Heart left ventricle (tissue), 13 donors: ENCODE measurements at regions not wholly inside any gene's neighbourhood (a gene's known extent, or its start where the extent isn't known, plus 50 kb on each side); places are given as distances from the start of the nearest gene placed in this dataset.

Experiments used
- POLR2A ChIP-seq, 2 donors: fragments of 450-650 bp; IDR thresholded peaks; one replicate each; pipeline ENCODE4 v1.6.1; 2017; ENCODE audit warnings: antibody characterized with exemption in 2 of 2, mild to moderate bottlenecking in 2 of 2, moderate library complexity in 2 of 2
- TF ChIP-seq, protein P1 (sequence below), 12 donors: fragments of 200-600 bp; sonication (generic) in 4 of 12; IDR thresholded peaks; one replicate each; pipeline versions ENCODE4 v1.5.0 to v1.8.0; 2018 to 2022; ENCODE audit warnings: antibody characterized with exemption in 12 of 12, mild to moderate bottlenecking in 5 of 12
- donor health status: ischemic (EF 13 %, LVEDD 7.1; RV severe dilation, severe dysfunction).
- donor health status: DM: no; HTN: yes; CAD: no.
- donor health status: DM: no; HTN: no; CAD: no.
- donor health status: ischemic (EF 25% LVEDD 6.9; RV normal size, moderate dysfunction).
- donor health status: ischemic (EF 25% LVEDD 5.7; RV mildly dilated, moderate dysfunction).
- donor health status: ischemic (EF 35%, LVEDD 5.7; RV mildly dilated, moderate dysfunction).
- donor health status: nonischemic (EF 11% LVEDD 7.7; RV severe dilation, severe dysfunction).
- donor health status: DM: yes; HTN: yes; CAD: no.
- donor health status: PGD.
- donor health status: ischemic (EF 29% LVEDD 5.4; RV normal size, mild dysfunction).
- donor health status: nonischemic (EF 23%, LVEDD 6.1; RV moderate dilation, normal function).

DNA sequence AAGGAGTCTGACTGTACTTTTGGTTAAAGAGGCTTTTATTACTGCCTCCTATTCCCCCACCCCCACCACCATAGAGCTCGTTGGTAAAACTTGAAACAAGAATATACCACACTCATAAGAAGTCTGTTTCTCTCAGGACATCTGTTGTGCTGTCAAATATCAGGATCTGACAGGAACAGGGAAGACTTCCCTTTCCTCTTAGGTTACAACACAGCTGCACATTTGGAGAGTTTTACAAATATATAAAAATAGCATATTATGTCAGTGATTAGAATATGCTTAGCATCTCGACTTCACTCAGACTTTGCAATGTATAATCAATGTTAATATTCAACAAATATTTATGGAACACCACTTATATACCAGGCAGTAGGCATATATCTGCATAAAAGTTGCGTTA, 439.6 kb upstream of the REG3G start:
- TF ChIP-seq, protein P1, sequence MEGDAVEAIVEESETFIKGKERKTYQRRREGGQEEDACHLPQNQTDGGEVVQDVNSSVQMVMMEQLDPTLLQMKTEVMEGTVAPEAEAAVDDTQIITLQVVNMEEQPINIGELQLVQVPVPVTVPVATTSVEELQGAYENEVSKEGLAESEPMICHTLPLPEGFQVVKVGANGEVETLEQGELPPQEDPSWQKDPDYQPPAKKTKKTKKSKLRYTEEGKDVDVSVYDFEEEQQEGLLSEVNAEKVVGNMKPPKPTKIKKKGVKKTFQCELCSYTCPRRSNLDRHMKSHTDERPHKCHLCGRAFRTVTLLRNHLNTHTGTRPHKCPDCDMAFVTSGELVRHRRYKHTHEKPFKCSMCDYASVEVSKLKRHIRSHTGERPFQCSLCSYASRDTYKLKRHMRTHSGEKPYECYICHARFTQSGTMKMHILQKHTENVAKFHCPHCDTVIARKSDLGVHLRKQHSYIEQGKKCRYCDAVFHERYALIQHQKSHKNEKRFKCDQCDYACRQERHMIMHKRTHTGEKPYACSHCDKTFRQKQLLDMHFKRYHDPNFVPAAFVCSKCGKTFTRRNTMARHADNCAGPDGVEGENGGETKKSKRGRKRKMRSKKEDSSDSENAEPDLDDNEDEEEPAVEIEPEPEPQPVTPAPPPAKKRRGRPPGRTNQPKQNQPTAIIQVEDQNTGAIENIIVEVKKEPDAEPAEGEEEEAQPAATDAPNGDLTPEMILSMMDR (IDR thresholded peaks at IDR 0.05) = no peak
- TF ChIP-seq POLR2A (IDR thresholded peaks at IDR 0.05) = no peak
